Suprapubic skin (tissue), 4 donors: ENCODE measurements at regions not wholly inside any gene's neighbourhood (a gene's known extent, or its start where the extent isn't known, plus 50 kb on each side); places are given as distances from the start of the nearest gene placed in this dataset.
"Not testable (repeated sequence)": the region's sequence is repeated elsewhere in the genome, so short reads cannot be mapped to it uniquely, and the experiment has no call there.

ENCODE experiments used
- DNase-seq, 2 donors: peaks; one replicate each; pipeline ENCODE4 v3.0.0-alpha.2; 2019; ENCODE audit warnings: low spot score in 2 of 2
- H3K27ac ChIP-seq: fragments of 200-600 bp; sonication (generic); one replicate; pipeline ENCODE4 v1.5.1; 2019
- H3K27me3 ChIP-seq: fragments of 200-600 bp; sonication (generic); one replicate; pipeline ENCODE4 v1.5.1; 2019
- H3K36me3 ChIP-seq: fragments of 200-600 bp; sonication (generic); one replicate; pipeline ENCODE4 v1.5.1; 2019
- H3K4me1 ChIP-seq: fragments of 200-600 bp; sonication (generic); one replicate; pipeline ENCODE4 v1.5.1; 2019
- H3K4me3 ChIP-seq: fragments of 200-600 bp; sonication (generic); one replicate; pipeline ENCODE4 v1.5.1; 2019; ENCODE audit warnings: mild to moderate bottlenecking
- H3K9me3 ChIP-seq: fragments of 200-600 bp; sonication (generic); one replicate; pipeline ENCODE4 v1.5.1; 2019
- WGBS: methylation state at CpG from one replicate; pipeline ENCODE4 v1.1.5; 2018; 5-methylcytosine and 5-hydroxymethylcytosine counted together

DNA sequence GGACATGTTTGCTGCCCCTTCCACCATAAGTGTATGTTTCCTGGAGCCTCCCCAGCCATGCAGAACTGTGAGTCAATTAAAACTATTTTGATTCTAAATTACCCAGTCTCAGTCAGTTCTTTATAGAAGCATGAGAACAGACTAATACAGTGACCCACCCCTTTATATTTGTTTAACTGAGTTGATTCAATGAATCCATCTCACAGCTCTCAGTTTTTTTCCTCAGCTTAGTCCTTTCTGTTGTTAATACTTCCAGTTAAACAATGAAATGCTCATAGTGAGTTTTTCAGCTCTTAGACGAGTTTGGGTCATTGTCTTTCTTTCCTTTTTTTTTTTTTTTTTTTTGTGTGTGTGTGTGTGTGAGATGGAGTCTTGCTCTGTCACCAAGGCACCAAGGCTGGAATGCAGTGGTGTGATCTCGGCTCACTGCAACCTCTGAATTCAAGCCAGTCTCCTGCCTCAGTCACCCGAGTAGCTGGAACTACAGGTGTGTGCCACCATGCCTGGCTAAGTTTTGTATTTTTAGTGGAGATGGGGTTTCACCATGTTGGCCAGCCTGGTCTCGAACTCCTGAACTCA is 627.4 kb downstream of the SPATA31A7 start:
- H3K27me3 ChIP-seq, H3K27ac ChIP-seq, H3K4me3 ChIP-seq, DNase-seq, H3K36me3 ChIP-seq, H3K4me1 ChIP-seq, H3K9me3 ChIP-seq: not testable (repeated sequence)
- no CpG with 5 or more reads among the region's 4 CpGs for WGBS

DNA sequence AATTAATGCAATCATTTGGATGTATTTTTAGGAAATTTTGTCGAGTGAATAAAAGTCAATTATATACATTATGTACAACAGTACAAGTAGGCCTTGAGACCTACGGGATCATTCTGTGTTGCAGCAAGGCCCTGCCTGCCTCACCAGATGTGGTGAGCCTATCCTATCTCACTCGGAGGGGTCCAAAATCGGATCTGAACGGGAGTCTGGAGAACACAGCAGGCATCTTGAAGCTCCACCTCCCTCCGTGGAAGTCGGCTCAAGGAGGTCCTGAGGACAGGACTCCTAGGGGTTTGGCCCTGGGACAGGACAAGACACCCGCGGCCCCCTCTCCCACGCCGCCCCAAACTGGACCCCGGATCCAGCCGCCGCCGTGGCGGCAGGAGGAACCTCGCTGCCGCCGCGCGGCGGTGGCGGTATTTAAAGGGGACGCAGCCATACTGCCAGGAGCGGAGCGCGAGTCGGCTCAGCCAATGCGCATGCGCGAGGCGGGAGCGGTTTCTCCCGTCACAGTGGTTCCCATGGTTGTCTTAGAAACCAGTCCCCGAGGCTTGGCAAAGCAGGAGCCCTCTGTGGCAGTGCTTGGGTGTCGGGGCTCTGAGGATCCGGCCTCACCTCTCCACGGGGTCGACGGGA is 663.9 kb downstream of the SPATA31A7 start:
- H3K4me3 ChIP-seq: peak overlapping the region; percentile 47
- not testable (repeated sequence) for H3K9me3 ChIP-seq, H3K36me3 ChIP-seq, H3K27ac ChIP-seq, H3K4me1 ChIP-seq, H3K27me3 ChIP-seq
- DNase-seq: peak; percentile 91 to 93
- no CpG with 5 or more reads among the region's 40 CpGs for WGBS

DNA sequence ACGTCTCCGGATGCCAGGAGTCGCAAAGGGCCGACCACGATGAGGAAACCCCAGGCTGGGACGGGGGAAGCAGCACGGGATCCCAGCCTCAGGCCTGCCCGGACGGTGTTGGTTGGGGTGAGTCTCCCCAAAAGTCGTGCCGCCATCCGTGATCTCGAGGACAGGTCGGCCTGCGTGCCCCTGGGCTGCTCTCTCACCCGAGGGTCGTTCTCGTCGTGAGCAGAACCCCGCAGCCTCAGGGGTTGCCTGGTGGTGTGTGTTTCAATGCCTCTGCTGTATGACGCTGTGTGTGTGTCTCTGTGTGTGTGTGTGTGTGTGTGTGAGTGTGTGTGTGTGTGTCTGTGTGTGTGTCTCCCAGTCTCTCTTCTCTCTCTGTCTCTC is 664.4 kb downstream of the SPATA31A7 start:
- WGBS: no CpG with 5 or more reads among the region's 21 CpGs
- not testable (repeated sequence) for H3K36me3 ChIP-seq, H3K4me1 ChIP-seq, H3K27ac ChIP-seq, H3K27me3 ChIP-seq, H3K9me3 ChIP-seq
- peak overlapping the region; percentile 47 for H3K4me3 ChIP-seq
- peak; percentile 14 to 16 for DNase-seq

DNA sequence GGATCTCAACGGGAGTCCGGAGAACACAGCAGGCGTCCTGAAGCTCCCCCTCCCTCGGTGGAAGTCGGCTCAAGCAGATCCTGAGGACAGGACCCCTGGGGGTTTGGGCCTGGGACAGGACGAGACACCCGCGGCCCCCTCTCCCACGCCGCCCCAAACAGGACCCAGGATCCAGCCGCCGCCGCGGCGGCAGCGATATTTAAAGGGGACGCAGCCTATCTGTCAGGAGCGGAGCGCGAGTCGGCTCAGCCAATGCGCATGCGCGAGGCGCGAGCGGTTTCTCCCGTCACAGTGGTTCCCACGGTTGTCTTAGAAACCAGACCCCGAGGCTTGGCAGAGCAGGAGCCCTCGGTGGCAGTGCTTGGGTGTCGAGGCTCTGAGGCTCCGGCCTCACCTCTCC is 666.4 kb downstream of the SPATA31A7 start:
- not testable (repeated sequence) for H3K9me3 ChIP-seq, H3K27ac ChIP-seq, H3K4me3 ChIP-seq, H3K27me3 ChIP-seq, DNase-seq, H3K4me1 ChIP-seq, H3K36me3 ChIP-seq
- no CpG with 5 or more reads among the region's 33 CpGs for WGBS

DNA sequence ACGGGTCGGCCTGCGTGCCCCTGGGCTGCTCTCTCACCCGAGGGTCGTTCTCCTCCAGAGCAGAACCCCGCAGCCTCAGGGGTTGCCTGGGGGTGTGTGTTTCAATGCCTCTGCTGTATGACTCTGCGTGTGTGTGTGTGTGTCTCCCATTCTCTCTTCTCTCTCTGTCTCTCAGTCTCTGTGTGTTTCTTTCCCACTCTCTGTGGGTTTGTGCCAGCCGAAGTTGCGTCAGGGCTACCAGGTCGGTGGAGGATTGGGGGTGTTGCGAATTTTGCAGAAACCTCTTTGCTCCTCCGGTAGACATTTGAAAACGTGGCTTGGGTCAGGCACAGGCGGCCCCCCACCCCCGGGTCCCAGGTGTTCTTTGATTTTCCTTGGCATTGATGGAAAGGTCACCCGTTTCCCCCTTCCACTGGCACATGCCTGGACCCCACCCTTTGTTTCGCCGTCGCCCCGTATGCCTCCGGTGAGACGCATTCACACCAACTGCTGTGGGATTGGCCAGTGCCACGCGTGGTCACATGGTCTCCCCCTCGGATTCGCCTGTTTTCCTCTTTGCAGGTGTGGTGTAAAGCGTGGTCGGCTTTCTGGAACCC is 667.1 kb downstream of the SPATA31A7 start:
- H3K36me3 ChIP-seq, H3K27me3 ChIP-seq, H3K27ac ChIP-seq, H3K4me1 ChIP-seq, H3K9me3 ChIP-seq, H3K4me3 ChIP-seq: not testable (repeated sequence)
- WGBS: 42% methylated on average over 6 of the region's 28 CpGs
- DNase-seq: peak in 1 of 2 donors; percentile 80

DNA sequence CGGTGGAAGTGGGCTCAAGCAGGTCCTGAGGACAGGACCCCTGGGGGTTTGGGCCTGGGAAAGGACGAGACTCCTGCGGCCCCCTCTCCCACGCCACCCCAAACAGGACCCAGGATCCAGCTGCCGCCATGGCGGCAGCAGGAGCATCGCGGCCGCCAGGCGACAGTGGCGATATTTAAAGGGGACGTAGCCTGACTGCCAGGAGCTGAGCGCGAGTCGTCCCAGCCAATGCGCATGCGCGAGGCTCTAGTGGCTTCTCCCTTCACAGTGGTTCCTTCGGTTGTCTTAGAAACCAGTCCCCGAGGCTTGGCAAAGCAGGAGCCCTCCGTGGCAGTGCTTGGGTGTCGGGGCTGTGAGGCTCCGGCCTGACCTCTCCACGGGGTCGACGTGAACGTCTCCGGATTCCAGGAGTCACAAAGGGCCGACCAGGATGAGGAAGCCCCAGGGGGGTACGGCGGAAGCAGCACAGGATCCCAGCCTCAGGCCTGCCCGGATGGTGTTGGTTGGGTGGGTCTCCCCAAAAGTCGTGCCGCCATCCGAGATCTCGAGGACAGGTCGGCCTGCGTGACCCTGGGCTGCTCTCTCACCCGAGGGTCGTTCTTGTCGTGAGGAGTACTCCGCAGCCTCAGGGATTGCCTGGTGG is 668.0 kb downstream of the SPATA31A7 start:
- not testable (repeated sequence) for H3K9me3 ChIP-seq
- no CpG with 5 or more reads among the region's 42 CpGs for WGBS

DNA sequence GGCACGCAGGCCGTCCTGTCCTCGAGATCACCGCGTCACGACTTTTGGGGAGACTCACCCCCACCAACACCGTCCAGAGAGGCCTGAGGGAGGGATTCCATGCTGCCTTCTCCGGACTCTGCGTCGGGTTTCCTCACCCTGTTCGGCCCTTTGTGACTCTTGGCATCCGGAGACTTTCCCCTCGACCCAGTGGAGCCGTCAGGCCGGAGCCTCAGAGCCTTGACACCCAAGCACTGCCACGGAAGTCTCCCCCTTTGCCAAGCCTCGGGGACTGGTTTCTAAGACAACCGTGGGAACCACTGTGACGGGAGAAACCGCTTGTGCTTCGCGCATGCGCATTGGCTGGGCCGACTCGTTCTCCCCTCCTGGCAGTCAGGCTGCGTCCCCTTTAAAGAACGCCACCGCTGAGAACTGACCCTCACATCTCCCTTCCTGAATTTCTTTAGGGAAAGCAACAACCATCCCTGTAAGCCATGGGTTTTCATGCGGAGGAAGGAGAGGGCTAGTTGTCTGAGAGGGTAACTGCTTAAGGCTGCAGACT is 672.7 kb downstream of the SPATA31A7 start:
- not testable (repeated sequence) for H3K4me3 ChIP-seq, H3K27ac ChIP-seq, H3K9me3 ChIP-seq, H3K4me1 ChIP-seq, H3K36me3 ChIP-seq, H3K27me3 ChIP-seq
- WGBS: 54% methylated on average over 11 of the region's 29 CpGs
- peak; percentile 64 to 83 for DNase-seq

More for the DNA sequence above, 668.0 kb downstream of the SPATA31A7 start:
- not testable (repeated sequence) for H3K27ac ChIP-seq, H3K36me3 ChIP-seq, DNase-seq, H3K27me3 ChIP-seq, H3K4me1 ChIP-seq, H3K4me3 ChIP-seq

DNA sequence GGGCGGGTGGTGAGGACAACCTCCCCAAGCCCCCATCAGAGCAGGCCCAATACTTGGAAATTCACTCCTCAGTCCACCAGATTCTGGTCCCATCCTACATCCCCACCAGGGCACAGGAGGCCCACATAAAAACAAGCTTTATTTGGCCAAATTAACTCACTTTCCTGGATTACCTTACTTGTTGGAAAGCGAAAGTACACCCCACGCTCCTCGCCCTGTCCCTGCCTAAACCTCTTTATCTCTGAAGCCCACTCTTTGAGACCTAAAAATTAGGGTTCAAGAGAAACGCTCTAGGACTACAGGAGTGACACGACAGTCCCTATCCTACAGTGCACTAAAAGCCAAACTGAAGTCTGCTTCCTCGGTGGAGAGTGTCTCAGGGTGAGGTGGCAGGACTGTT is 674.6 kb downstream of the SPATA31A7 start:
- H3K27me3 ChIP-seq, H3K4me3 ChIP-seq, H3K27ac ChIP-seq, H3K4me1 ChIP-seq, H3K9me3 ChIP-seq, H3K36me3 ChIP-seq: not testable (repeated sequence)
- WGBS: 90% methylated on average over 5 of the region's 7 CpGs
- DNase-seq: peak in 1 of 2 donors; percentile 35

DNA sequence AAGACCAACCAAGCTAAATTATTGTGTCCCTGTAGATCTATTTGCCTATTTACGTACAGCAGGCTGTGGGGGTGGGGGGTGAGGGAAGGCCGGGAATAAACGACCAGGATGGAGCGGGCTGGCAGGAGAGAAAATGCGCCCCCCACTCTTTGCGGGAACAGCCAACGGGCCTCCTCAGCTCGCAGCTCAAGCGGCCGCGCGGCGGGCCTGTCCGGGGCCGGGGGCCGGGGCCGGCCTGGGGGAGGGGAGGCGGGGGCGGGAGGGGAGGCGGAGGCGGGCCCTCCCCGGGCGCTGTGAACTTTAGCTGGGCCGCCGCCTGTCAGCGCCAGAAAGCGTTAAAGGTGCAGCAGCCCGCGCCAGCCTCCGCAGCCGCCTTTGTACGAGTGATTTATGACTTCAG is 679.1 kb downstream of the SPATA31A7 start:
- not testable (repeated sequence) for DNase-seq, H3K27ac ChIP-seq, H3K4me1 ChIP-seq, H3K9me3 ChIP-seq, H3K27me3 ChIP-seq, H3K4me3 ChIP-seq, H3K36me3 ChIP-seq
- no CpG with 5 or more reads among the region's 32 CpGs for WGBS

DNA sequence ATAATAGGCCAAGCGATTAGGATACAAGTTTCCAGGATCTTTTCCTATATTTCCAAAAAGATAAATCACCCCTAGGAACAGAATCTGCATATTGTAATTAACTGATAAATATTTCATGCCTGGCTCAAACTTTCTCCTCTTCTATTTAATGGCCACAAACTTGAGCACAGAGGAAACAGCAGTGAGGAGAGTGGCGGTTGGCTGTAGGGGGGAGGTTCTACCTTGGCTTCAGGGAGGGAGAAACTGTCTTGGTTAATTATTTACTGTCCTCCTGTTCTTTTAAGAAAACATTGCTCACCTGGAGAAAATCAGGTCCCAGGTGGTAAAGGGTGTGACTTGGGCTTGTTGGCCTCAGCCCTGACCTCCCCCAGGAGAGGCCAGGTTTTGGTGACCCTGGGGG is 682.5 kb downstream of the SPATA31A7 start:
- not testable (repeated sequence) for H3K36me3 ChIP-seq, DNase-seq
- WGBS: 100% methylated on average over 1 of the region's 2 CpGs

More for the DNA sequence above, 682.5 kb downstream of the SPATA31A7 start:
- H3K27me3 ChIP-seq, H3K4me1 ChIP-seq, H3K4me3 ChIP-seq, H3K27ac ChIP-seq, H3K9me3 ChIP-seq: not testable (repeated sequence)
